ENCODE measurements at regions not wholly inside any gene's neighbourhood (a gene's known extent, or its start where the extent isn't known, plus 50 kb on each side); places are given as distances from the start of the nearest gene placed in this dataset.
"Not testable (repeated sequence)": the region's sequence is repeated elsewhere in the genome, so short reads cannot be mapped to it uniquely, and the experiment has no call there.

GRCh38 chr21:9015483-9016197 is 1505.7 kb upstream of the TPTE start:
- not testable (repeated sequence) for TF ChIP-seq POLR2A, CTCF (IDR thresholded peaks at IDR 0.05)

All from heart left ventricle (tissue), 13 donors.